ENCODE measurements at regions not wholly inside any gene's neighbourhood (a gene's known extent, or its start where the extent isn't known, plus 50 kb on each side); places are given as distances from the start of the nearest gene placed in this dataset.

GRCh38 chr4:75118739-75119138 lies 185.8 kb downstream of the PARM1 start (continued):
- TF ChIP-seq ZNF212 (CRISPR knock-in tag; IDR thresholded peaks at IDR 0.05) = no peak
- TF ChIP-seq HDAC8 (tag; IDR thresholded peaks at IDR 0.05) = no peak
- no peak for TF ChIP-seq HDGF (IDR thresholded peaks at IDR 0.05)
- TF ChIP-seq SNRNP70 (optimal IDR thresholded peaks at IDR 0.05; ENCODE audit: low read depth, low read length) = no peak
- no peak for TF ChIP-seq ZNF408 (CRISPR knock-in tag; IDR thresholded peaks at IDR 0.05; ENCODE audit: low read depth)
- TF ChIP-seq SMARCA5 (IDR thresholded peaks at IDR 0.05) = no peak
- TF ChIP-seq ZKSCAN3 (CRISPR knock-in tag; IDR thresholded peaks at IDR 0.05) = no peak
- TF ChIP-seq RAD21 (CRISPR knock-in tag; conservative IDR thresholded peaks at IDR 0.05 in 1 of 2, IDR thresholded peaks at IDR 0.05 in 1 of 2) = no peak
- TF ChIP-seq RBFOX2 (IDR thresholded peaks at IDR 0.05; ENCODE audit: low read depth, low read length) = no peak
- TF ChIP-seq GTF2F1 (IDR thresholded peaks at IDR 0.05; ENCODE audit: low read depth, low read length) = no peak
- TF ChIP-seq ZNF436 (CRISPR knock-in tag; IDR thresholded peaks at IDR 0.05) = no peak
- TF ChIP-seq ZNF592 (IDR thresholded peaks at IDR 0.05) = no peak
- no peak for TF ChIP-seq PRMT5 (CRISPR knock-in tag; IDR thresholded peaks at IDR 0.05)
